HG03103 (cell line): ENCODE measurements at regions not wholly inside any gene's neighbourhood (a gene's known extent, or its start where the extent isn't known, plus 50 kb on each side); places are given as distances from the start of the nearest gene placed in this dataset.
"Not testable (repeated sequence)": the region's sequence is repeated elsewhere in the genome, so short reads cannot be mapped to it uniquely, and the experiment has no call there.

Experiments
- ATAC-seq: cut with Tn5 transposase; IDR thresholded peaks from one replicate; pipeline ENCODE4 v1.9.1; 2021; ENCODE audit warnings: low read depth; ENCODE audit not compliant: unreplicated experiment

GRCh38 chrY:19541475-19542306, 202.8 kb downstream of the KDM5D start:
- ATAC-seq = peak; percentile 94

GRCh38 chrY:19535697-19536096, 208.8 kb downstream of the KDM5D start:
- ATAC-seq = not testable (repeated sequence)

GRCh38 chrY:19521976-19522375, 222.6 kb downstream of the KDM5D start:
- no peak for ATAC-seq

GRCh38 chrY:19503092-19503449, 241.5 kb downstream of the KDM5D start:
- ATAC-seq = no peak

GRCh38 chrY:19502169-19503091, 242.1 kb downstream of the KDM5D start:
- no peak for ATAC-seq

- no peak for ATAC-seq
Measured at GRCh38 chrY:19498556-19498955, 246.0 kb downstream of the KDM5D start.

GRCh38 chrY:19487494-19487893, 257.0 kb downstream of the KDM5D start:
- no peak for ATAC-seq

- no peak for ATAC-seq
Measured at GRCh38 chrY:19484997-19485396, 259.5 kb downstream of the KDM5D start.

- no peak for ATAC-seq
Measured at GRCh38 chrY:19479141-19479540, 265.4 kb downstream of the KDM5D start.

- ATAC-seq = no peak
Measured at GRCh38 chrY:19477959-19478358, 266.6 kb downstream of the KDM5D start.

- ATAC-seq = no peak
Measured at GRCh38 chrY:19465809-19466208, 278.7 kb downstream of the KDM5D start.

GRCh38 chrY:19456855-19457448, 287.6 kb downstream of the KDM5D start:
- ATAC-seq = no peak

- ATAC-seq = no peak
Measured at GRCh38 chrY:19433059-19433458, 311.5 kb downstream of the KDM5D start.

GRCh38 chrY:19427736-19428518, 316.6 kb downstream of the KDM5D start:
- ATAC-seq = no peak

GRCh38 chrY:19427191-19427590, 317.3 kb downstream of the KDM5D start:
- not testable (repeated sequence) for ATAC-seq

GRCh38 chrY:19410980-19411766, 333.4 kb downstream of the KDM5D start:
- ATAC-seq = no peak

- ATAC-seq = no peak
Measured at GRCh38 chrY:19406246-19406645, 338.3 kb downstream of the KDM5D start.

- ATAC-seq = no peak
Measured at GRCh38 chrY:19405598-19405997, 338.9 kb downstream of the KDM5D start.

GRCh38 chrY:19392876-19393275, 351.6 kb downstream of the KDM5D start:
- no peak for ATAC-seq

GRCh38 chrY:19391922-19392321, 352.6 kb downstream of the KDM5D start:
- ATAC-seq = no peak
